ENCODE measurements at regions not wholly inside any gene's neighbourhood (a gene's known extent, or its start where the extent isn't known, plus 50 kb on each side); places are given as distances from the start of the nearest gene placed in this dataset.
"Not testable (repeated sequence)": the region's sequence is repeated elsewhere in the genome, so short reads cannot be mapped to it uniquely, and the experiment has no call there.

DNA sequence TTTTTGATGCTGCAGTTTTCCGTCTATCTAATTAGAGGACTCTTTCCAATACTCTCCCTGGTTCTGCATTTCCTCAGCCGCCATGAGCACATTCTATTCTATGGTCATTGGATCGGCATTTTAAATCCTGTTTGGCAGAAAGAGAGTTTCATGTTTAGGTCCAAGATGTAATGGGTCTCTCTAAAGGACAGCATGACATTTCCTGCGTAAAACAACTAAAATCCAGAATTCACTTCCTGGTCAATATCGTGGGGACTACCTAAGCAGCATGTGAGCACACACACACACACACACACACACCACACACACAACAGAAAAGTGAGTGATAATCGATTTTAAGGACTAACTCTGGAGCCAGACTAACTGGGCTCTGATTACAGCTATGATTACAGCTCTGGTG, 757.1 kb upstream of the TPTE start:
- not testable (repeated sequence) for DNase-seq (ENCODE audit: low spot score)

DNA sequence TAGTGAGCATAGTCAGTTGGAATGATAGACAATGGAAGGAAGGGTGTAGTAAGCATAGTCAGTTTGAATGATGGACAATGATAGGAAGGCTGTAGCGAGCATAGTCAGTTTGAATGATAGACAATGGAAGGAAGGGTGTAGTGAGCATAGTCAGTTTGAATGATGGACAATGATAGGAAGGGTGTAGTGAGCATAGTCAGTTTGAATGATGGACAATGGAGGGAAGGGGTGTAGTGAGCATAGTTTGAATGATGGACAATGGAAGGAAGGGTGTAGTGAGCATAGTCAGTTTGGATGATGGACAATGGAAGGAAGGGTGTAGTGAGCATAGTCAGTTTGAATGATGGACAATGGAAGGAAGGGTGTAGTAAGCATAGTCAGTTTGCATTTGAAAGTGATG, 755.8 kb upstream of the TPTE start:
- not testable (repeated sequence) for DNase-seq (ENCODE audit: low spot score)

DNA sequence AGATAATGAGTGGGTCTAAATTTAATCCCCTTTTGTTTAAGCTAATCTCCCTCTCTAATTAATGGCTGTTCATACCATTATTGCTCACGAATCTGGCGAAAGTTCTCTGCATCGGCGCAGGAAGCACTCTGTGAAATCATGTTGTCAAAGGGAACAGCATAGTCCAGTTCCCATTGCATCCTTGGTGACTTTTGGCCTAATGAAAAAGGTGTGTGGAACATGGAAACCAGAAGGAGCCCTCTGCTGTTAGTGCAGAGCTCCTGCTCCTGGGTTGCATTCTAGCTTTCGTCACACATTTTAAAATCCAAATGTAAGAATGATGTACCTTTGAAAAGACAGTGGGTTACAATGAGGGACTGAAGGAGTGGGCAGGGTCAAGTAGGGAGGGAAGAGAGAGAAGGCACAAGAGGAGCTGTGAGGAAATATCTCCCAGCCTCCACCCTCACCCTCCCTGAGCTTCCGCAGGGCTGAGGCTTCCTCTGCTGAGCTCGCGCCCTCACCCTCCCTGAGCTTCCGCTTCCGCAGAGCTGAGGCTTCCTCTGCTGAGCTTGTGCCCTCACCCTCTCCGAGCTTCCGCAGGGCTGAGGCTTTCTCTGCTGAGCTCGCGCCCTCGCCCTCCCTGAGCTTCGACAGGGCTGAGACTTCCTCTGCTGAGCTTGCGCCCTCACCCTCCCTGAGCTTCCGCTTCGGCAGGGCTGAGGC, 754.3 kb upstream of the TPTE start:
- not testable (repeated sequence) for DNase-seq (ENCODE audit: low spot score)

DNA sequence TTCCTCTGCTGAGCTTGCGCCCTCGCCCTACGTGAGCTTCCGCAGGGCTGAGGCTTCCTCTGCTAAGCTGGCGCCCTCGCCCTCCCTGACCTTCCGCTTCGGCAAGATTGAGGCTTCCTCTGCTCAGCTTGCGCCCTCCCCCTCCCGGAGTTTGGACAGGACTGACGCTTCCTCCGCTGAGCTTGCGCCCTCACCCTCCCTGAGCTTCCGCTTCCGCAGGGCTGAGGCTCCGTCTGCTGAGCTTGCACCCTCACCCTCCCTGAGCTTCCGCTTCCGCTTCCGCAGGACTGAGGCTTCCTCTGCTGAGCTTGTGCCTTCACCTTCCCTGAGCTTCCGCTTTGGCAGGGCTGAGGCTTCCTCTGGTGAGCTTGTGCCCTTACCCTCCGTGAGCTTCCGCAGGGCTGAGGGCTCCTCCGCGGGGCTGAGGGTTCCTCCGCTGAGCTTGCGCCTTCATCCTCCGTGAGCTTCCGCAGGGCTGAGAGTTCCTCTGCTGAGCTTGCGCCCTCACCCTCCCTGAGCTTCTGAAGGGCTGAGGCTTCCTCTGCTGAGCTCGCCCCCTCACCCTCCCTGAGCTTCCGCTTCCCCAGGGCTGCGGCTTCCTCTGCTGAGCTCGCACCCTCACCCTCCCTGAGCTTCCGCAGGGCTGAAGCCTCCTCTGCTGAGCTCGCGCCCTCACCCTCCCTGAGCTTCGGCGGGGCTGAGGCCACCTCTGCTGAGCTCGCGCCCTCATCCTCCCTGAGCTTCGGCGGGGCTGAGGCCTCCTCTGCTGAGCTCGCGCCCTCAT, 753.6 kb upstream of the TPTE start:
- no peak for DNase-seq (ENCODE audit: low spot score)

GRCh38 chr21:9768376-9769130, 752.8 kb upstream of the TPTE start:
- not testable (repeated sequence) for DNase-seq (ENCODE audit: low spot score)

DNA sequence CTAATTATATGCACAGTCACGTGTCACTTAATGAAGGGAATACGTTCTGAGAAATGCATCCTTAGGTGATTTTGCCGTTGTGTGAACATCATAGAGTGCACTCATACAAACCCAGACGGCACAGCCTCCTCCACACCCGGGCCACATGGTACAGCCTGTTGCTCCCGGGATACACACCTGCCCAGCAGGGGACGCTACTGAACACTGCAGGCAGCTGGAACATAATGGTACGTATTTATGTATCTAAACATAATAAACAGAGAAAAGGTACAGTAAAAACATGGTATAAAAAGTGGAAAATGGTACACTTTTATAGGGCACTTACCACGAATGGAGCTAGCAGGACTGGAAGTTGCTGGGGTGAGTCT, 752.3 kb upstream of the TPTE start:
- not testable (repeated sequence) for DNase-seq (ENCODE audit: low spot score)

DNA sequence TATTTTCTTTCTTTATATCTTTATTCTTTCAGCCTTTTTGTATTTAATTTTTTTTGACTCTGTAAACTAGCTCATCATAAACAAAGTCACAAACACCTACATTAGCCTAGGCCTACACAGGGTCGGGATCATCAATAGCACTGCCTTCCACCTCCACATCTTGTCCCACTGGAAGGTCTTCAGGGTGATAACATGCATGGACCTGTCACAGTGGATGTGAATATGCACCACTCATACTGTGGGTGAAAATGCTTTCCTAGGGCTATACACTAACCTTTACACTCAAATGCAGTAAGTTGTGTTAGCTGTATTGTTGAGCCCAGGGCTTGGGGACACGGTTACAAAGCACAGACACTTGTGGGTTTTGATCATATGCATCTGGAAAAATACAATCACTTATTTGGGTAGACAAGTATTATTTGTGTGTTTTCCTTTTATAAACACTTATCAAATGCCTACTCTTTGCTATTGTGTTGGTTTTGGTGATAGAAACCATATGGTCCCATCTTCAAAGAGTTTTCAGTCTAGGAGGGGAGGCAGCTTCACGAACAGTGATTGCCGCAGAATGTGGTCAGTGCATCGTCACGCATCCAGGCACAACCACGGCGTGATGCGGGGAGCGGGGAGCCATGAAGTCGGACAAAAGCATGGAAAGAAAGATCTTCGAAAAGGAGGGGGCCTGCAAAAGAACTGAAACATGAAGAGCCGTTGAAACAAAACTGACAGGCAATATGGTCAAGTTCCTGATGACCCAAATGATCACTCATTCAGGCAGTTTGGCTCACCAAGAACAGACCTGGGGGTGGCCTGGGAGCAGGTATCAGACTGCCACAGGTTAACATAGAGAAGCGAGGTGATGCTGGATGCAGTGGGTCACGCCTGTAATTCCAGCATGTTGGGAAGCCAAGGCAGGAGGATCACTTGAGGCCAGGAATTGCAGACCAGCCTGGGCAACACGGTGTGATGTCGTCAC, 751.4 kb upstream of the TPTE start:
- not testable (repeated sequence) for DNase-seq (ENCODE audit: low spot score)

GRCh38 chr21:9771466-9772347, 749.7 kb upstream of the TPTE start:
- not testable (repeated sequence) for DNase-seq (ENCODE audit: low spot score)

DNA sequence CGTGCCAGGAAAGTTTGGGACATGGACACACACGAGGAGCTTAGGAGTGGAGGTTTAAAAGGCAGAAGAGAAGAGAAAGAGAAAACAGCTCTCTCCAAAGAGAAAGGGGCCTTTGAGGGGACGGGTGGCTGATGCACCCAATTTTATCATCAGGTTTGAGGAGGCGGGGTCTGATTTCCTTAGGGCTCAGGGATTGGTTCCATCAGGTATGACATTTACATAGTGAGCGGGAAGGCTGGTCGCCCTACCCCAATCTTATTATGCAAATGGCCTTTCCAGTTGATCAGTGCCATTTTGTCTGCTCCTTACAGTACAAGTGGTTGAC, 749.1 kb upstream of the TPTE start:
- no peak for DNase-seq (ENCODE audit: low spot score)

GRCh38 chr21:9772877-9773420, 748.4 kb upstream of the TPTE start:
- DNase-seq (ENCODE audit: low spot score) = not testable (repeated sequence)

DNA sequence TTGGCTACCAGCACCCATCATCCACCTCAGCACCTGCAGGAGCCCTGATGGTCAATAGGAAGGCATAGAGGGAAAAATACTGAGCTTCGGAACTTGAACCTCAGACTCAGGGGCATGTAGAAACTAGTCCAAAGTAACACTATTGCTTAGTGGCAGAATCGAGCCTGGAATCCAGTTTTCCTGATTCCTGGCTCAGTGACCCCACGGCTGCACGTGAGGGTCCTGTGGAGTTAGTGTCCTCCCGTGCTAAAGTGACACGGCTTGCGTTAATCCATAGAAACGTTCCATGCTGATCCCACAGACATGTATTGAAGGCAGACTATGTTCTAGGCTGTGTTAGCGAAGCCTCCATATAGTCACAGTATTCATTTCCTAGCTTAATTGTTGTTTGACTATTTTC, 747.0 kb upstream of the TPTE start:
- no peak for DNase-seq (ENCODE audit: low spot score)

GRCh38 chr21:9774901-9775593, 746.3 kb upstream of the TPTE start:
- not testable (repeated sequence) for DNase-seq (ENCODE audit: low spot score)

GRCh38 chr21:9775877-9776276, 745.5 kb upstream of the TPTE start:
- not testable (repeated sequence) for DNase-seq (ENCODE audit: low spot score)

DNA sequence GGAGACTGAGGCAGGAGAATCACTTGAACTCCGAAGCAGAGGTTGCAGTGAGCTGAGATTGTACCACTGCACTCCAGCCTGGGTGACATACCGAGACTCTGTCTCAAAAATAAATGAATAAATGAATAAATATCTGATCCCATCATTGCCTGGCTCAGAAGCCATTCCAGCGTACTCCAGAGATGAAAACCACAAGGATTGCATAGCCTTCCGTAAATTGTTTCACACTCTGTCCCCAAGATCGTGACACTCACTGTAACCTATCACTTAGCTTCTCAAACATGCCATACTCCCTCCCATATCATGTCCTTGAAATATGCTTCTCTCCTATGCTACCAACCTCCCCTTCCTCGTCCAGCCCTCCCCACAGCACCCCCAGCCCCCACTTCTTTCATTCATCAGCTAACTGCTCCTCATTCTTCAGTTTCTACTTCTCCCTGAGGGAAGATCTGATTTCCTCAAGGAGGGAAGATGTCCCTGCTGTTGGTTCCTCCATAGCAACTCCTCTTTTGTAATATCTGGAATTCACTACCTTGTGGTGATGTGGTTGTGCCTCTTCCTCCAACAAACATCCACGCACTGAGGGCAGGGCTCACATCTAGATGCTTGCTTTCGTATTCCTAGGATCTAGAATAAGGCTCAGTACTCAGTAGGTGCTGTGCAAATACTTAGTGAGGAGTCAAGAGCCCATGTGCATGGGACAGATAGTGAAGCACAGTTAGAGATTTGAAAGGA, 744.9 kb upstream of the TPTE start:
- DNase-seq (ENCODE audit: low spot score) = not testable (repeated sequence)

DNA sequence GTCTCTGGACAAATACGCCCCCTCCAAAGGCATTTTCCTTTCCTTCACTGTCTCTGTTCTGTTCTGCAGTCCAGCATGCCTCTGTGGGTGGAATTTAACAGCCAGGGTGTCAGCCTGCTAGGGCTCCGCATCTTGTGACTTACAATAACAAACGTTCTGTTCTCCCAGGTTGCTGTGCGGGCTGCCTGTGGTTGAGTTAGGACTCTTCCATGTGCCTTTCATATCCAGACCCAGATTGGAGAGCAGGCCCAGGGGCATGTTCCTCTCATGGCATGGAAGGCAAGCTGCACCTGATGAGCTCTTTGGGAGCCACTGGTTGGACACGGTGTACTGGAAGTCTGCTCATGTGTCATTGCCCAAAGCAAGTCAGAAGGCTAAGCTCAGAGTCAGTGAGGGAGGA, 742.8 kb upstream of the TPTE start:
- DNase-seq (ENCODE audit: low spot score) = not testable (repeated sequence)

- DNase-seq (ENCODE audit: low spot score) = no peak
Observed at GRCh38 chr21:9780441-9780937, 740.9 kb upstream of the TPTE start.

DNA sequence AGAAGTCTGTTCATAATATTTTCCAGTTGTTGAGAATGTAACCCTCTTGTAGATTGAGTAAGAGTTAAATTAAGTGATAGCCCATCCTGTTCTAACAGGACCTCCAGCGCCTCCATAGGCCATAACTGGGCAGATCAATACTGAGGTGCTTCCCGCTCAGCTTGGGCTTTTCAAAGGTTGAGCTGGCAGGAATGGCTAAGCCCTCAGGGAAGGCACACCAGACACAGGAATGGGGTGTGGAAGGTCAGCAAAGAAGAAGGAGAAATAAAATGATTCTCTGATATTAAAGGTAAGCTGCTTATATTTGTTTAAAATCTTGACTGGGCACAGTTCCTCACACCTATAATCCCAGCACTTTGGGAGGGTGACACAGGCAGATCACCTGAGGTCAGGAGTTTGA, 737.8 kb upstream of the TPTE start:
- DNase-seq (ENCODE audit: low spot score) = not testable (repeated sequence)

- DNase-seq (ENCODE audit: low spot score) = not testable (repeated sequence)
Observed at GRCh38 chr21:9784201-9784600, 737.2 kb upstream of the TPTE start.

- not testable (repeated sequence) for DNase-seq (ENCODE audit: low spot score)
Observed at GRCh38 chr21:9786092-9786491, 735.3 kb upstream of the TPTE start.
